Upper lobe of left lung (tissue), 4 donors: ENCODE measurements at regions not wholly inside any gene's neighbourhood (a gene's known extent, or its start where the extent isn't known, plus 50 kb on each side); places are given as distances from the start of the nearest gene placed in this dataset.

ENCODE experiments used
- EP300 ChIP-seq, 4 donors: sonication (generic); formaldehyde crosslinking; IDR thresholded peaks; one replicate each; pipeline ENCODE4 v1.5.1; 2017; ENCODE audit warnings: antibody characterized with exemption in 4 of 4, control low read depth in 2 of 4
- POLR2A ChIP-seq, 4 donors: fragments of 450-650 bp; IDR thresholded peaks; one replicate each; pipeline ENCODE4 v1.5.1; 2016 to 2017; ENCODE audit warnings: antibody characterized with exemption in 4 of 4, mild to moderate bottlenecking in 2 of 4

- TF ChIP-seq EP300 (IDR thresholded peaks at IDR 0.05) = no peak
- TF ChIP-seq POLR2A (IDR thresholded peaks at IDR 0.05) = no peak
These were observed 125.7 kb downstream of the LYPLAL1 start for GRCh38 chr1:219299420-219299819.
